Stimulated activated CD4-positive, alpha-beta T cell treated with anti-CD3 and anti-CD28 coated beads, Interleukin-2, amount 100 ng/mL, for 24 hours (primary cell): ENCODE measurements at regions not wholly inside any gene's neighbourhood (a gene's known extent, or its start where the extent isn't known, plus 50 kb on each side); places are given as distances from the start of the nearest gene placed in this dataset.
"Not testable (repeated sequence)": the region's sequence is repeated elsewhere in the genome, so short reads cannot be mapped to it uniquely, and the experiment has no call there.

Experiments
- DNase-seq, 2 donors: peaks; one replicate each; pipeline ENCODE4 v3.0.0-alpha.2; 2020

DNA sequence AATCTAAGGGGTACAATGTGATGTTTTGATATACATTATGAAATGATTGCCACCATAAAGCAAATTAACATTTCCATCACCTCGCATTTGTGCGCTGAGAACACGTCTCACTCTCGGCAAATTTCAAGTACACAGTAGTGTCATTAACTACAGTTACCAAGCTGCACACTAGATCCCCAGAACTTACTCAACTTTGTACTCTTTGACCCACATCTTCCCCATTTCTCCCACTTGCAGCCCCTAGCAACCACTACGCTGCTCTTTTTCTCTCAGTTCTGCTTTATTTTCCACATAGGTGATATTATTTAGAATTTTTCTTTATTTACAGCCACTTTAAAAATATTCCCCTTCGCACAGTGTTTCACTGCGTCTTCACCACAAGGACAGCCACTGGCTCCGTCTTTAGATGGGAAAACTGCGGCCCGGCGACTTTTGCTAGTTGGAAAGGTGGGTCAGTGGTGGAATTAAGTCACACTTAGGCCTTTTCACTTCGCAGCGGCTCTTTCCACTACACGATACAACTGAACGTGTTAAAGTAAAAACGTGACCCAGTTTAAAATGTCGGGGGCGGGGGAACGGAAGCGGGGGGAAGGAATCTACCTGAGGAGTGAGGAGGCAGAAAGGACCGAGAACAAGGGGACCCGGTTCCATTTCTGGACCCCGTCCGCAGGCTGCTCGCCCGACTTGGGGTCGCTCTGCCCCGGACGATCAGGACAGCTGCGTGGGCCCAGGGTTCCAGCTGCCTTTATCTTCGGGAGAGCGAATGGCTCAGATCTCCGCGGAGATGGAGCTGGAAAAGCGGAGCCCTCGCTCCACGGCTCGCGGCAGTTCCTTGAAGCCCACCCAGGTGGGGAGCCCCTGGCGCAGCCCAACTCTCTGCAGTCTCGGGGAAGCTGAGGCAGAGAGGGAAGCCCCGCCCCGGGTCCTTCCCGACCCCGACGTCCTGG lies 486.1 kb downstream of the UQCRFS1 start:
- no peak for DNase-seq

DNA sequence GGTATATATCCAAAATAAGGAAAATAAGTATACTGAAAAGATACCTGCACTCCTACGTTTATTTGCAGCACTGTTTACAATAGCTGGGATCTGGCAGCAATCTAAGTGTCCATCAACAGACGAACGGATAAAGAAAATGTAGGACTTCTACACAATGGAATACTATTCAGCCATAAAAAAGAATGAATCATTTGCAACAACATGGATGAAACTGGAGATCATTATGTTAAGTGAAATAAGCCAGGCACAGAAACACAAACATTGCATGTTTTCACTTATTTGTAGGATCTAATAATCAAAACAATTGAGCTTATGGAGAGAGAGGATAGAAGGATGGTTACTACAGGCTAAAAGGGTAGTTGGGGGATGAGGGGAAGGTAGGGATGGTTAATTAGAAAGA lies 494.0 kb downstream of the UQCRFS1 start:
- DNase-seq: no peak

- DNase-seq: no peak
These were observed 497.8 kb downstream of the UQCRFS1 start for GRCh38 chr19:28715157-28715556.

DNA sequence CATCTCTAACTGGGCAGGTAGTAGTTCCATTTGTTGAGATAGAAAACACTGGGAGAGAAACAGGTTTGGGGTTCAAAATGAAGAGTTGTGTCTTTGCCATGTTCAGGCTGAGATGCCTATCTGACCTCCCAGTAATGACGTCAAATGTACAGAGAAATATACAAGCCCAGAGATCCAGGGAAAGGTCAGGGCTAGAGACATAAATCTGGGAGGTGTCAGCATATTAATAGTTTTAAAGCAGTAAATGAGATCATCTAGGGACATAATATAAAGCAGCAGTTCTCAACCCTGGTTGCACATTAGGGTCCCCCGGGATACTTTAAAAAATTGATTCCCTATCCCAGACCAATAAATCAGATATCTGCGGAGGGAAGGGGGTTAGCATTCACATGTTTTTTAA lies 501.5 kb downstream of the UQCRFS1 start:
- DNase-seq: no peak

DNA sequence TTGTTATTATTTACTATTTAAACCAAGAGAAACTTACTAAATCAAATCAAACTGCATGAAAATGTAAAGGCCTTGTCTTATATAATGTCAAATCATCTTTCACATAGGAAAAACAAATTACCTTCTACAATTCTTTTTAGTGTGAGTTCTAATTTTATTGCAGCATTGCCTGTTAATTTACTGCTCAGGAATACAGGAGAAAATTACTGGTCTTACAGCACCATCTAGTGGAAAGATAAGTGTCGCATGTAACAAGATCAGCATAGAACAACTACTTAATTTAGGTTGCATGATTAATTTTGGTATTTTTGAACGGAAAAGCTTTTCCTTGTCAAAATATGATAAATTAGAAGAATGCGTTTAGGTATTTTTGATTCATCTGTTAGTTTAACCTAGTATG lies 502.7 kb downstream of the UQCRFS1 start:
- DNase-seq: no peak

- no peak for DNase-seq
These were observed 506.3 kb downstream of the UQCRFS1 start for GRCh38 chr19:28706693-28707092.

DNA sequence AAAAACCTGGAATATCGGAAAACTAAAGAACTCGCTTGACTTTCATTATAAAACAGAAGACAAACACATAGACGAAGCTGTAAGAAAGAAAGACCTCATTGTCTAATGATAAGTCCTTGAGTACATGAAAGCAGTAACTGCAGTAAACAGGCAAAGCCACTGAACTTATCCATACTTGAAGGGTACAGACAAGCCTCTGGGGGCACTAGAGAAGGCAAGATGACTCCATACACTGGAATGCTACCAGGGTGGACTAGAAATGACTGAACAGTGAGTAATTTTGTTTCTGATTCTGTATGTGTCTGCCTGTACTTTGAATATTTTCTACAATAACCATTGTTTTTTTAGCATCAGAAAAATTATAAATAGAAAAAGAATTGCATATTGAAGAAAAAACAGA lies 507.9 kb downstream of the UQCRFS1 start:
- no peak for DNase-seq

GRCh38 chr19:28703400-28703956 lies 509.5 kb downstream of the UQCRFS1 start:
- no peak for DNase-seq

- DNase-seq: no peak
These were observed 511.5 kb downstream of the UQCRFS1 start for GRCh38 chr19:28701491-28701890.

DNA sequence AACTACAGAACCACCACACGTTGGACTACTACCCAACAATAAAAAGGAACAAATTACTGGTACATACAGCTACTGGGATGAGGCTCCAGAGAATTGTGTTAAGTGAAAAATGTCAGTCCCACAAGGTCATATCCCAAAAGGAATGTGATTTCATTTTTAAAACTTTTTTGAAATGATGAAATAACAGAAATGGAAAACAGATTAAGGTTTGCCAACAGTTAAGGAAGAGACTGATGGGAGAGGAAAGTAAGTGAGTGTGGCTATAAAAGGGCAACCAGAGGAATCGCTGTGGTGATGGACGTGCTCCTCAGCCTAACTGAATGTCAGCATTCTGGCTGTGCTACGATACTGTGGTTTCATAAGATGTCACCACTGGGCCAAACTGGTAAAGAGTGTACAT lies 512.8 kb downstream of the UQCRFS1 start:
- DNase-seq: no peak

- DNase-seq: no peak
These were observed 515.6 kb downstream of the UQCRFS1 start for GRCh38 chr19:28697308-28697707.

DNA sequence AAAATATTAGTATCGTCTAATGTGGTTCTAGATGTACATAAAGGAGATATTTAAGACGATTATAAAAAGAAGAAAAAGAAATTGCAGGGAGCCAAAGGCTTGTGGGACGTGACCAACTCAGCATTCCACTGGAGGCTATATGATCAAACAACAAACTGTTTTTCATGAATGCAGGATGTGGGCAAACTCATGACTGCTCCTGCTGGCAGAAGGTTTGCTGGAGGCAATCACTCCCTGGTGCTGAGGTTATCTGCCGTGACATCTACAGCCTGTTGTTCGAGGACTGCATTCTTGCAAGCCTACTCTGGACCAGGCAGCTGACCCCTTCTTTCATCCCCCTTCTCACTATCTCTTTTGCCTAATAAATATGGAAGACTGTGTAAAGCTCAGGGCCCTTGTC lies 518.1 kb downstream of the UQCRFS1 start:
- no peak for DNase-seq

GRCh38 chr19:28691683-28692082 lies 521.3 kb downstream of the UQCRFS1 start:
- DNase-seq: no peak

DNA sequence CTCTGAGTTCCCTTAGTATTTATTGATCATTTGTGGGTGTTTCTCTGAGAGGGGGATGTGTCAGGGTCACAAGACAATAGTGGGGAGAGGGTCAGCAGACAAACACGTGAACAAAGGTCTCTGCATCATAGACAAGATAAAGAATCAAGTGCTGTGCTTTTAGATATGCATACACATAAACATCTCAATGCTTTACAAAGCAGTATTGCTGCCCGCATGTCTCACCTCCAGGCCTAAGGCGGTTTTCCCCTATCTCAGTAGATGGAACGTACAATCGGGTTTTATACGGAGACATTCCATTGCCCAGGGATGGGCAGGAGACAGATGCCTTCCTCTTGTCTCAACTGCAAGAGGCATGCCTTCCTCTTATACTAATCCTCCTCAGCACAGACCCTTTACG lies 523.5 kb downstream of the UQCRFS1 start:
- DNase-seq: not testable (repeated sequence)

DNA sequence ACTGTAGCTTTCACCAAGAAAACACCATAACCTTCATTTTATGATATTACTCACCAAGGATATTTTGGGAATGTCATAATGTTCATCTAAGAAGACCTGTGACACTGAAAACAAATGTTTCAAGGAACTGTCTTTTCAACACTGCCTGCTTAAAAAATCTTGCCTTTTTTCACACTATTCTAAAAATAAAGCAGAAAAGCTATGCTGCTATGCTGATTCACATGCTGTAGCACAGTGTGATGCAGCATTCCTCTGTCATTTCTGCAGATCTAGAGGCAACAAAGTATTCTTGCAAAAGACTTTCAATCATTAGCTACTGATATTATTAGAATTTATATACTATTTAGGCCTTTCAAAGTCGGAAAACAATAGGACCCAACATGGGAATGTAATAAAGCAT lies 525.7 kb downstream of the UQCRFS1 start:
- DNase-seq: no peak

GRCh38 chr19:28686756-28687155 lies 526.2 kb downstream of the UQCRFS1 start:
- DNase-seq: no peak

GRCh38 chr19:28685802-28686201 lies 527.1 kb downstream of the UQCRFS1 start:
- DNase-seq: no peak

GRCh38 chr19:28685077-28685476 lies 527.9 kb downstream of the UQCRFS1 start:
- not testable (repeated sequence) for DNase-seq

DNA sequence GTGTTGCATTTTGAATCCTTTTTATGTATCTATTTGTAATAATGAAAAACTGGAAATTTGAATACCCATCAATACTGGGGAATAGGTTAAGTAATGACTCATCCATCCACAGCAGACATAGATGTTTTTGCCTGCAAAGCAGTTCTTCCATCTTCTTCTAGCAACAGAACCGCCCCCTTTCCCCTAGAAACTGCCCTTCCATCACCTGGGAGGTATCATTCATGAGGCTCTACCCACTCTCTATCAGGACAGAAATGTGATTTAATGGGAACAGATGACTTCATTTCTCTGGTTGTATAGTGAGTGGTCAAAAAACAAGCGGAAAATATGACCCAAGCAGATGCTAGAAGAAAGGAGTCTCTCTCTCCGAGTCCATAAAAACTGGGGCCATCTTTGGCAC lies 532.8 kb downstream of the UQCRFS1 start:
- no peak for DNase-seq

GRCh38 chr19:28670836-28671235 lies 542.1 kb downstream of the UQCRFS1 start:
- no peak for DNase-seq

GRCh38 chr19:28669804-28670203 lies 543.1 kb downstream of the UQCRFS1 start:
- DNase-seq: no peak

GRCh38 chr19:28667348-28667977 lies 545.5 kb downstream of the UQCRFS1 start:
- DNase-seq: no peak

DNA sequence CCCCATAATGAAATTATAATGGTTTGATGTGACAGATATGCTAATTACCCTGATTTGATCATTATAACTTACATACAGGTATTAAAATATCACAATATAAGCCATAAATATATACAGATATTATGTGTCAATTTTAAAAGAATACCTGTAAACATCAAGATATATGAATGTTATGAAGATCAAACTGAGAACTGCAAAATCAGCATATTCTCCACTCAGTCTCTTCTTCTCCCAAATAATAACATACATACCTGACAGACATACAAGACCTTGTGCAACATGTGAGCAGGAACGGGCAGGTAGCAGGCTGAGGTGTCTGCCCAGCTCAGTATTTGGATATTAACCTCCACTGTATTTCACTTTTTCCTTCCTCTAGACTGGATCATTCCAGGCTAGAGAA lies 547.2 kb downstream of the UQCRFS1 start:
- no peak for DNase-seq

- no peak for DNase-seq
These were observed 556.3 kb downstream of the UQCRFS1 start for GRCh38 chr19:28656644-28657043.
